Stomach (tissue), 4 donors: ENCODE measurements at regions not wholly inside any gene's neighbourhood (a gene's known extent, or its start where the extent isn't known, plus 50 kb on each side); places are given as distances from the start of the nearest gene placed in this dataset.

Source experiments
- CTCF ChIP-seq, 7 experiments: fragments of 450-650 bp in 4 of 7; fragments of 200-600 bp in 3 of 7; sonication (generic) in 3 of 7; IDR thresholded peaks; one replicate each; pipeline ENCODE4 v1.5.1; 2016 to 2019; ENCODE audit warnings: antibody characterized with exemption in 7 of 7, control low read depth in 2 of 7, mild to moderate bottlenecking in 1 of 7
- POLR2A ChIP-seq, 4 donors: fragments of 450-650 bp; IDR thresholded peaks; one replicate each; pipeline ENCODE4 v1.6.1; 2016; ENCODE audit warnings: antibody characterized with exemption in 4 of 4, control low read depth in 2 of 4, mild to moderate bottlenecking in 1 of 4, moderate library complexity in 1 of 4

- TF ChIP-seq POLR2A (IDR thresholded peaks at IDR 0.05) (no peak), CTCF (IDR thresholded peaks at IDR 0.05) (no peak)
Measured at GRCh38 chr18:59954241-59954640, 54.4 kb downstream of the PMAIP1 start.
